ENCODE measurements at regions not wholly inside any gene's neighbourhood (a gene's known extent, or its start where the extent isn't known, plus 50 kb on each side); places are given as distances from the start of the nearest gene placed in this dataset.
"Not testable (repeated sequence)": the region's sequence is repeated elsewhere in the genome, so short reads cannot be mapped to it uniquely, and the experiment has no call there.

DNA sequence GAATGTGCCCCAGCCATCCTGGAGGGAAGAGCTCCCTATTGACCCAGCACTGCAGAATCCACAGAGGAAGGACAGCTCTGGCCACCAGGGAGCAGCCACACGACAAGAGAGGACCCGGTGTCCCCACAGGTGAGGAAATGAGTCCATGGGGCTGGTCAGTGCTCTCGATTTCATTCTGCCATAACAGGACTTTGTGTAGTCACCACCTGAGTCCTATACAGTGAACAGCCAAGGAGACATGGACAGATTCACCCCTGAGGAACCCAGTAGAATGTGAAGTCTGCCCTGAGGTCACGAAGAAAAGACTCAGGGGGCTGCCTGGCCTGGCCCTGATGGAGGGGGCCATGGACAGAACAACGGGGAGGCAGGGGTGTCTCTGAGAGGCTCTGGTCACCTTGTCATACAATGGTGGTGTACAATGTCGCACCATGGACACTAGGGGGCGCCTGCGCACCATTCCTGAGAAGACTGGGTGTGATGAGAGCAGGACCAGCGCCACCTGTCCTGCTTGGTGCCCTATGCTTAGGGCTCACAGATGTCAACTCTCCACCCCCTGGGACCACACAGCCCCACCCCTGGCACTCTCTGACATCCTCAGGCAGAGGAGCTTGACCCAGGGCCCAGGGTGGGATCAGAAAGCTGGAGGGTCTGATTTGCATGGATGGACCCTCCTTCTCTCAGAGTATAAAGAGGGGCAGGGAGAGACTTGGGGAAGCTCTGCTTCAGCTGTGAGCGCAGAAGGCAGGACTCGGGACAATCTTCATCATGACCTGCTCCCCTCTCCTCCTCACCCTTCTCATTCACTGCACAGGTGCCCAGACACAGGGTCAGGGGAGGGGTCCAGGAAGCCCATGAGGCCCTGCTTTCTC lies 77.4 kb downstream of the VPREB1 start:
- H3K4me1 ChIP-seq (ENCODE audit: insufficient read depth, low read length); H4K20me1 ChIP-seq (ENCODE audit: insufficient read depth, low read length); POLR2A ChIA-PET; H3K4me2 ChIP-seq (ENCODE audit: low read depth, low read length); in situ Hi-C loops (cut with HindIII; ENCODE audit: extremely low pct_ligation_motif_present, low pct_unique_long_range_greater_than_20kb); BruUV-seq (replicated peaks); H3K79me2 ChIP-seq (ENCODE audit: insufficient read depth, low read length); H3K9me3 ChIP-seq (ENCODE audit: low read length); H3K27me3 ChIP-seq (ENCODE audit: control insufficient read depth in 1 of 2, insufficient read depth in 2 of 2, low read length in 2 of 2); H3K9ac ChIP-seq (ENCODE audit: insufficient read depth, low read depth, low read length); H3K4me3 ChIP-seq (replicated peaks in 1 of 3; ENCODE audit: insufficient read depth in 1 of 3, low read depth in 2 of 3, low read length in 3 of 3); H2AFZ ChIP-seq (ENCODE audit: low read length); H3K27ac ChIP-seq (ENCODE audit: extremely low read length, insufficient read depth, low read length): not testable (repeated sequence)
- FAIRE-seq (peak; percentile 87), DNase-seq (ENCODE audit: low spot score) (peak; percentile 82), ATAC-seq (peak; percentile 96)
- 19% methylated on average over 4 of the region's 11 CpGs for WGBS (ENCODE audit: low lambda C conversion rate)
- CTCF ChIA-PET (ENCODE audit: low intra/inter-chr PET ratio, low total read pairs), result interaction anchor here (1.3 to 2.8 kb wide), 2 partner anchors 115 to 126 kb away, joined by 8 to 24 read pairs; no protein-coding TSS in a partner anchor
- peaks cover 8 to 16% of the 10 kb centered on the region in 2 experiments; a peak in 3 of 5 replicates for H3K36me3 ChIP-seq (replicated peaks in 1 of 2; ENCODE audit: control insufficient read depth in 1 of 2, insufficient read depth in 2 of 2, low read length in 2 of 2)
- intact Hi-C loops (cut with micrococcal nuclease; ENCODE audit: unreplicated experiment), result loop anchor here (1.0 kb wide), 1 partner anchor 114 kb away; no protein-coding TSS in a partner anchor
- TF ChIP-seq, protein P1, sequence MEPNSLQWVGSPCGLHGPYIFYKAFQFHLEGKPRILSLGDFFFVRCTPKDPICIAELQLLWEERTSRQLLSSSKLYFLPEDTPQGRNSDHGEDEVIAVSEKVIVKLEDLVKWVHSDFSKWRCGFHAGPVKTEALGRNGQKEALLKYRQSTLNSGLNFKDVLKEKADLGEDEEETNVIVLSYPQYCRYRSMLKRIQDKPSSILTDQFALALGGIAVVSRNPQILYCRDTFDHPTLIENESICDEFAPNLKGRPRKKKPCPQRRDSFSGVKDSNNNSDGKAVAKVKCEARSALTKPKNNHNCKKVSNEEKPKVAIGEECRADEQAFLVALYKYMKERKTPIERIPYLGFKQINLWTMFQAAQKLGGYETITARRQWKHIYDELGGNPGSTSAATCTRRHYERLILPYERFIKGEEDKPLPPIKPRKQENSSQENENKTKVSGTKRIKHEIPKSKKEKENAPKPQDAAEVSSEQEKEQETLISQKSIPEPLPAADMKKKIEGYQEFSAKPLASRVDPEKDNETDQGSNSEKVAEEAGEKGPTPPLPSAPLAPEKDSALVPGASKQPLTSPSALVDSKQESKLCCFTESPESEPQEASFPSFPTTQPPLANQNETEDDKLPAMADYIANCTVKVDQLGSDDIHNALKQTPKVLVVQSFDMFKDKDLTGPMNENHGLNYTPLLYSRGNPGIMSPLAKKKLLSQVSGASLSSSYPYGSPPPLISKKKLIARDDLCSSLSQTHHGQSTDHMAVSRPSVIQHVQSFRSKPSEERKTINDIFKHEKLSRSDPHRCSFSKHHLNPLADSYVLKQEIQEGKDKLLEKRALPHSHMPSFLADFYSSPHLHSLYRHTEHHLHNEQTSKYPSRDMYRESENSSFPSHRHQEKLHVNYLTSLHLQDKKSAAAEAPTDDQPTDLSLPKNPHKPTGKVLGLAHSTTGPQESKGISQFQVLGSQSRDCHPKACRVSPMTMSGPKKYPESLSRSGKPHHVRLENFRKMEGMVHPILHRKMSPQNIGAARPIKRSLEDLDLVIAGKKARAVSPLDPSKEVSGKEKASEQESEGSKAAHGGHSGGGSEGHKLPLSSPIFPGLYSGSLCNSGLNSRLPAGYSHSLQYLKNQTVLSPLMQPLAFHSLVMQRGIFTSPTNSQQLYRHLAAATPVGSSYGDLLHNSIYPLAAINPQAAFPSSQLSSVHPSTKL (CRISPR knock-in tag; IDR thresholded peaks at IDR 0.05), result 0 out of 2 replicates have a peak, but pooled peaks have one; percentile 17
- TF ChIP-seq, protein P2, sequence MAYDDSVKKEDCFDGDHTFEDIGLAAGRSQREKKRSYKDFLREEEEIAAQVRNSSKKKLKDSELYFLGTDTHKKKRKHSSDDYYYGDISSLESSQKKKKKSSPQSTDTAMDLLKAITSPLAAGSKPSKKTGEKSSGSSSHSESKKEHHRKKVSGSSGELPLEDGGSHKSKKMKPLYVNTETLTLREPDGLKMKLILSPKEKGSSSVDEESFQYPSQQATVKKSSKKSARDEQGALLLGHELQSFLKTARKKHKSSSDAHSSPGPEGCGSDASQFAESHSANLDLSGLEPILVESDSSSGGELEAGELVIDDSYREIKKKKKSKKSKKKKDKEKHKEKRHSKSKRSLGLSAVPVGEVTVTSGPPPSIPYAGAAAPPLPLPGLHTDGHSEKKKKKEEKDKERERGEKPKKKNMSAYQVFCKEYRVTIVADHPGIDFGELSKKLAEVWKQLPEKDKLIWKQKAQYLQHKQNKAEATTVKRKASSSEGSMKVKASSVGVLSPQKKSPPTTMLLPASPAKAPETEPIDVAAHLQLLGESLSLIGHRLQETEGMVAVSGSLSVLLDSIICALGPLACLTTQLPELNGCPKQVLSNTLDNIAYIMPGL (CRISPR knock-in tag; IDR thresholded peaks at IDR 0.05; ENCODE audit: borderline replicate concordance in 1 of 2, low read depth in 1 of 2), result peak; percentile 37 to 79; a peak in 2 of 4 replicates
- TF ChIP-seq SMC3 (IDR thresholded peaks at IDR 0.05; ENCODE audit: low read length) (peak; percentile 55), TEAD3 (CRISPR knock-in tag; optimal IDR thresholded peaks at IDR 0.05; ENCODE audit: borderline replicate concordance) (peak; percentile 63), RBM39 (IDR thresholded peaks at IDR 0.05; ENCODE audit: low read depth, low read length, poor library complexity, severe bottlenecking) (peak; percentile 31), ZNF687 (CRISPR knock-in tag; IDR thresholded peaks at IDR 0.05) (peak; percentile 29; the same call in 1 of the 2 replicates), FOSL2 (CRISPR knock-in tag; IDR thresholded peaks at IDR 0.05) (0 out of 2 replicates have a peak, but pooled peaks have one; percentile 6)
- TF ChIP-seq, protein P3, sequence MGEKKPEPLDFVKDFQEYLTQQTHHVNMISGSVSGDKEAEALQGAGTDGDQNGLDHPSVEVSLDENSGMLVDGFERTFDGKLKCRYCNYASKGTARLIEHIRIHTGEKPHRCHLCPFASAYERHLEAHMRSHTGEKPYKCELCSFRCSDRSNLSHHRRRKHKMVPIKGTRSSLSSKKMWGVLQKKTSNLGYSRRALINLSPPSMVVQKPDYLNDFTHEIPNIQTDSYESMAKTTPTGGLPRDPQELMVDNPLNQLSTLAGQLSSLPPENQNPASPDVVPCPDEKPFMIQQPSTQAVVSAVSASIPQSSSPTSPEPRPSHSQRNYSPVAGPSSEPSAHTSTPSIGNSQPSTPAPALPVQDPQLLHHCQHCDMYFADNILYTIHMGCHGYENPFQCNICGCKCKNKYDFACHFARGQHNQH (CRISPR knock-in tag; IDR thresholded peaks at IDR 0.05), result peak; percentile 46; the same call in 1 of the 2 replicates

All from HepG2 (cell line).